ENCODE measurements at regions not wholly inside any gene's neighbourhood (a gene's known extent, or its start where the extent isn't known, plus 50 kb on each side); places are given as distances from the start of the nearest gene placed in this dataset.

- TF ChIP-seq POLR2AphosphoS5 (IDR thresholded peaks at IDR 0.05; ENCODE audit: low read depth, low read length) (no peak), MAX (IDR thresholded peaks at IDR 0.05) (no peak)
Measured at GRCh38 chr7:131233193-131233592, 94.5 kb upstream of the MKLN1 start (continued).

GRCh38 chr7:131234719-131235488, 92.8 kb upstream of the MKLN1 start:
- no peak overlapping the region for H3K27ac ChIP-seq (ENCODE audit: low read depth, low read length)
- H2AFZ ChIP-seq (ENCODE audit: low read depth, low read length, poor library complexity, severe bottlenecking): peak overlapping the region; percentile 20
- peak overlapping the region; percentile 44 for H3K4me2 ChIP-seq (ENCODE audit: low read length)
- H4K20me1 ChIP-seq (ENCODE audit: insufficient read depth): no peaks in the 10 kb centered on the region
- no peak overlapping the region for H3K9ac ChIP-seq (ENCODE audit: low read length)
- DNase-seq (ENCODE audit: low read depth, low spot score) (no peak), ATAC-seq (no peak)
- TF ChIP-seq ELF1 (IDR thresholded peaks at IDR 0.05; ENCODE audit: borderline replicate concordance, low read depth) (no peak), SRF (IDR thresholded peaks at IDR 0.05; ENCODE audit: low read depth) (no peak), POLR2AphosphoS5 (IDR thresholded peaks at IDR 0.05; ENCODE audit: low read depth, low read length) (no peak), MAX (IDR thresholded peaks at IDR 0.05) (no peak), TCF7L2 (IDR thresholded peaks at IDR 0.05; ENCODE audit: borderline replicate concordance, extremely low read depth, insufficient read depth, insufficient read length) (no peak), JUND (IDR thresholded peaks at IDR 0.05) (no peak), EZH2 (IDR thresholded peaks at IDR 0.05) (no peak), ZNF274 (IDR thresholded peaks at IDR 0.05; ENCODE audit: low read depth, low read length) (no peak), EZH2phosphoT487 (IDR thresholded peaks at IDR 0.05; ENCODE audit: borderline replicate concordance) (no peak)
- TF ChIP-seq, protein P1, sequence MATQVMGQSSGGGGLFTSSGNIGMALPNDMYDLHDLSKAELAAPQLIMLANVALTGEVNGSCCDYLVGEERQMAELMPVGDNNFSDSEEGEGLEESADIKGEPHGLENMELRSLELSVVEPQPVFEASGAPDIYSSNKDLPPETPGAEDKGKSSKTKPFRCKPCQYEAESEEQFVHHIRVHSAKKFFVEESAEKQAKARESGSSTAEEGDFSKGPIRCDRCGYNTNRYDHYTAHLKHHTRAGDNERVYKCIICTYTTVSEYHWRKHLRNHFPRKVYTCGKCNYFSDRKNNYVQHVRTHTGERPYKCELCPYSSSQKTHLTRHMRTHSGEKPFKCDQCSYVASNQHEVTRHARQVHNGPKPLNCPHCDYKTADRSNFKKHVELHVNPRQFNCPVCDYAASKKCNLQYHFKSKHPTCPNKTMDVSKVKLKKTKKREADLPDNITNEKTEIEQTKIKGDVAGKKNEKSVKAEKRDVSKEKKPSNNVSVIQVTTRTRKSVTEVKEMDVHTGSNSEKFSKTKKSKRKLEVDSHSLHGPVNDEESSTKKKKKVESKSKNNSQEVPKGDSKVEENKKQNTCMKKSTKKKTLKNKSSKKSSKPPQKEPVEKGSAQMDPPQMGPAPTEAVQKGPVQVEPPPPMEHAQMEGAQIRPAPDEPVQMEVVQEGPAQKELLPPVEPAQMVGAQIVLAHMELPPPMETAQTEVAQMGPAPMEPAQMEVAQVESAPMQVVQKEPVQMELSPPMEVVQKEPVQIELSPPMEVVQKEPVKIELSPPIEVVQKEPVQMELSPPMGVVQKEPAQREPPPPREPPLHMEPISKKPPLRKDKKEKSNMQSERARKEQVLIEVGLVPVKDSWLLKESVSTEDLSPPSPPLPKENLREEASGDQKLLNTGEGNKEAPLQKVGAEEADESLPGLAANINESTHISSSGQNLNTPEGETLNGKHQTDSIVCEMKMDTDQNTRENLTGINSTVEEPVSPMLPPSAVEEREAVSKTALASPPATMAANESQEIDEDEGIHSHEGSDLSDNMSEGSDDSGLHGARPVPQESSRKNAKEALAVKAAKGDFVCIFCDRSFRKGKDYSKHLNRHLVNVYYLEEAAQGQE (IDR thresholded peaks at IDR 0.05; ENCODE audit: low read depth): no peak
- ChIA-PET CTCF (no interaction called here), RAD21 (ENCODE audit: low non-redundant PET in 1 of 2, low total read pairs in 2 of 2, uncharacterized antibody in 2 of 2, unreplicated experiment in 2 of 2) (no interaction called here), POLR2A (no interaction called here)
- no peaks in the 10 kb centered on the region for H3K36me3 ChIP-seq (ENCODE audit: control insufficient read depth in 1 of 2, insufficient read depth in 2 of 2, low read length in 2 of 2)
- no peaks in the 10 kb centered on the region for H3K9me3 ChIP-seq (ENCODE audit: control insufficient read depth in 1 of 2, insufficient read depth in 1 of 2, low read depth in 1 of 2, low read length in 2 of 2)
- H3K9me2 ChIP-seq (ENCODE audit: insufficient read depth): no peaks in the 10 kb centered on the region
- H3K4me3 ChIP-seq (replicated peaks in 1 of 2; ENCODE audit: low read depth in 1 of 2, low read length in 2 of 2): no peak overlapping the region
- H3K27me3 ChIP-seq (ENCODE audit: insufficient read depth, low read length): no peaks in the 10 kb centered on the region
- intact Hi-C loops (cut with micrococcal nuclease): no loop called here
- H3K79me2 ChIP-seq (ENCODE audit: insufficient read depth, low read length): no peaks in the 10 kb centered on the region
- peaks cover 7 to 25% of the 10 kb centered on the region in 2 experiments; a peak in 3 of 4 replicates for H3K4me1 ChIP-seq (ENCODE audit: control insufficient read depth in 1 of 2, insufficient read depth in 2 of 2, low read length in 2 of 2)
- no TSS peak for BruUV-seq (replicated peaks)
